HCT116 (cell line): ENCODE measurements at regions not wholly inside any gene's neighbourhood (a gene's known extent, or its start where the extent isn't known, plus 50 kb on each side); places are given as distances from the start of the nearest gene placed in this dataset.
"Not testable (repeated sequence)": the region's sequence is repeated elsewhere in the genome, so short reads cannot be mapped to it uniquely, and the experiment has no call there.

Experiments
- ELF1 ChIP-seq: IDR thresholded peaks from 2 replicates; pipeline ENCODE4 v1.6.1; 2012; ENCODE audit warnings: low read depth, borderline replicate concordance
- EZH2 ChIP-seq: fragments of 200-600 bp; sonication (generic); IDR thresholded peaks from 2 replicates; pipeline ENCODE4 v1.6.1; 2017; ENCODE audit warnings: antibody characterized with exemption, mixed run types
- EZH2phosphoT487 ChIP-seq: fragments of 200-600 bp; IDR thresholded peaks from 2 replicates; pipeline ENCODE4 v1.6.1; 2018; ENCODE audit warnings: antibody characterized with exemption, borderline replicate concordance
- POLR2A ChIP-seq: IDR thresholded peaks from 2 replicates; pipeline ENCODE4 v1.7.0; 2011; ENCODE audit warnings: borderline replicate concordance; ENCODE audit not compliant: insufficient read depth, insufficient read length; ENCODE audit errors: extremely low read depth
- POLR2AphosphoS5 ChIP-seq: IDR thresholded peaks from 2 replicates; pipeline ENCODE4 v1.6.1; 2011; ENCODE audit warnings: mild to moderate bottlenecking, low read depth, low read length, moderate library complexity
- RAD21 ChIP-seq: IDR thresholded peaks from 2 replicates; pipeline ENCODE4 v1.6.1; 2012; ENCODE audit warnings: low read depth, mild to moderate bottlenecking
- SIN3A ChIP-seq: IDR thresholded peaks from 2 replicates; pipeline ENCODE4 v1.6.1; 2012; ENCODE audit warnings: low read depth
- SP1 ChIP-seq: IDR thresholded peaks from 2 replicates; pipeline ENCODE4 v1.6.1; 2012; ENCODE audit warnings: low read depth
- SRF ChIP-seq: IDR thresholded peaks from 2 replicates; pipeline ENCODE4 v1.6.1; 2012; ENCODE audit warnings: low read depth
- YY1 ChIP-seq: IDR thresholded peaks from 2 replicates; pipeline ENCODE4 v1.6.1; 2011; ENCODE audit warnings: low read length, low read depth, moderate library complexity, mild to moderate bottlenecking; ENCODE audit not compliant: insufficient replicate concordance; ENCODE audit errors: extremely low read depth
- ZFX ChIP-seq: fragments of 450-650 bp; IDR thresholded peaks from 2 replicates; pipeline ENCODE4 v1.6.1; 2017
- ZNF274 ChIP-seq: fragments of 200-500 bp; sonication (Bioruptor generic); IDR thresholded peaks from 2 replicates; pipeline ENCODE4 v1.6.1; 2014; ENCODE audit warnings: mild to moderate bottlenecking, low read depth, low read length, inconsistent platforms
- TF ChIP-seq, protein P1 (sequence below), 3 experiments: fragments of 200-600 bp in 1 of 3; sonication (generic) in 1 of 3; IDR thresholded peaks in 2 of 3; conservative IDR thresholded peaks in 1 of 3; 2 replicates each; pipeline ENCODE4 v1.5.1; 2012 to 2017; ENCODE audit warnings: low read depth in 2 of 3, low read length in 2 of 3, antibody characterized with exemption in 1 of 3, borderline replicate concordance in 1 of 3, control low read depth in 1 of 3, mild to moderate bottlenecking in 1 of 3, mixed read lengths in 1 of 3, mixed run types in 1 of 3, moderate library complexity in 1 of 3; ENCODE audit not compliant: insufficient read depth in 1 of 3
- TF ChIP-seq, protein P2 (sequence below): IDR thresholded peaks from 2 replicates; pipeline ENCODE4 v1.6.1; 2012; ENCODE audit warnings: low read depth

DNA sequence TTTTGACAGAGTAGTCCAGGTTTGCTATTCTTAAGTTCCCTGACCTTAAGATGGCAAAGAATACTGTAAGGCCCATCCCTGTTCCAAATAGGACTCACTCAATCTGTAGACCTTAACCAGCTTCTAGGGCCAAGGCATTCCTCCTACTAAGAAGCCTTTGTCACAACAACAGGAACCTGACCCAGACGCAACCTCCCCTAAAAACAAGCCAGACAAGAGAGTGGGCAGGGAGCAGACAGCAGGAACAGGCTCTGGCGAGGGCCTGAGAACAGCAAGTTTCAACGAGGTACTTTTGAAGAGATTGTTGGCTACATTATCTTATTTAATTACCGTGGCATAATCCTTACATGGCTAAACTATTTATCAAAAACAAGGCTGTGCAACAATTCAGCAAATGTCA is 58.1 kb upstream of the NBPF11 start:
- not testable (repeated sequence) for TF ChIP-seq SRF, SP1, ZNF274, SIN3A, EZH2, ZFX, POLR2A, POLR2AphosphoS5, ELF1, EZH2phosphoT487, RAD21, YY1
- TF ChIP-seq, protein P1, sequence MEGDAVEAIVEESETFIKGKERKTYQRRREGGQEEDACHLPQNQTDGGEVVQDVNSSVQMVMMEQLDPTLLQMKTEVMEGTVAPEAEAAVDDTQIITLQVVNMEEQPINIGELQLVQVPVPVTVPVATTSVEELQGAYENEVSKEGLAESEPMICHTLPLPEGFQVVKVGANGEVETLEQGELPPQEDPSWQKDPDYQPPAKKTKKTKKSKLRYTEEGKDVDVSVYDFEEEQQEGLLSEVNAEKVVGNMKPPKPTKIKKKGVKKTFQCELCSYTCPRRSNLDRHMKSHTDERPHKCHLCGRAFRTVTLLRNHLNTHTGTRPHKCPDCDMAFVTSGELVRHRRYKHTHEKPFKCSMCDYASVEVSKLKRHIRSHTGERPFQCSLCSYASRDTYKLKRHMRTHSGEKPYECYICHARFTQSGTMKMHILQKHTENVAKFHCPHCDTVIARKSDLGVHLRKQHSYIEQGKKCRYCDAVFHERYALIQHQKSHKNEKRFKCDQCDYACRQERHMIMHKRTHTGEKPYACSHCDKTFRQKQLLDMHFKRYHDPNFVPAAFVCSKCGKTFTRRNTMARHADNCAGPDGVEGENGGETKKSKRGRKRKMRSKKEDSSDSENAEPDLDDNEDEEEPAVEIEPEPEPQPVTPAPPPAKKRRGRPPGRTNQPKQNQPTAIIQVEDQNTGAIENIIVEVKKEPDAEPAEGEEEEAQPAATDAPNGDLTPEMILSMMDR (IDR thresholded peaks at IDR 0.05 in 2 of 3, conservative IDR thresholded peaks at IDR 0.05 in 1 of 3; ENCODE audit: borderline replicate concordance in 1 of 3, insufficient read depth in 1 of 3, low read depth in 2 of 3, low read length in 2 of 3) = not testable (repeated sequence)
- TF ChIP-seq, protein P2, sequence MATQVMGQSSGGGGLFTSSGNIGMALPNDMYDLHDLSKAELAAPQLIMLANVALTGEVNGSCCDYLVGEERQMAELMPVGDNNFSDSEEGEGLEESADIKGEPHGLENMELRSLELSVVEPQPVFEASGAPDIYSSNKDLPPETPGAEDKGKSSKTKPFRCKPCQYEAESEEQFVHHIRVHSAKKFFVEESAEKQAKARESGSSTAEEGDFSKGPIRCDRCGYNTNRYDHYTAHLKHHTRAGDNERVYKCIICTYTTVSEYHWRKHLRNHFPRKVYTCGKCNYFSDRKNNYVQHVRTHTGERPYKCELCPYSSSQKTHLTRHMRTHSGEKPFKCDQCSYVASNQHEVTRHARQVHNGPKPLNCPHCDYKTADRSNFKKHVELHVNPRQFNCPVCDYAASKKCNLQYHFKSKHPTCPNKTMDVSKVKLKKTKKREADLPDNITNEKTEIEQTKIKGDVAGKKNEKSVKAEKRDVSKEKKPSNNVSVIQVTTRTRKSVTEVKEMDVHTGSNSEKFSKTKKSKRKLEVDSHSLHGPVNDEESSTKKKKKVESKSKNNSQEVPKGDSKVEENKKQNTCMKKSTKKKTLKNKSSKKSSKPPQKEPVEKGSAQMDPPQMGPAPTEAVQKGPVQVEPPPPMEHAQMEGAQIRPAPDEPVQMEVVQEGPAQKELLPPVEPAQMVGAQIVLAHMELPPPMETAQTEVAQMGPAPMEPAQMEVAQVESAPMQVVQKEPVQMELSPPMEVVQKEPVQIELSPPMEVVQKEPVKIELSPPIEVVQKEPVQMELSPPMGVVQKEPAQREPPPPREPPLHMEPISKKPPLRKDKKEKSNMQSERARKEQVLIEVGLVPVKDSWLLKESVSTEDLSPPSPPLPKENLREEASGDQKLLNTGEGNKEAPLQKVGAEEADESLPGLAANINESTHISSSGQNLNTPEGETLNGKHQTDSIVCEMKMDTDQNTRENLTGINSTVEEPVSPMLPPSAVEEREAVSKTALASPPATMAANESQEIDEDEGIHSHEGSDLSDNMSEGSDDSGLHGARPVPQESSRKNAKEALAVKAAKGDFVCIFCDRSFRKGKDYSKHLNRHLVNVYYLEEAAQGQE = not testable (repeated sequence)
